ENCODE measurements at regions not wholly inside any gene's neighbourhood (a gene's known extent, or its start where the extent isn't known, plus 50 kb on each side); places are given as distances from the start of the nearest gene placed in this dataset.

DNA sequence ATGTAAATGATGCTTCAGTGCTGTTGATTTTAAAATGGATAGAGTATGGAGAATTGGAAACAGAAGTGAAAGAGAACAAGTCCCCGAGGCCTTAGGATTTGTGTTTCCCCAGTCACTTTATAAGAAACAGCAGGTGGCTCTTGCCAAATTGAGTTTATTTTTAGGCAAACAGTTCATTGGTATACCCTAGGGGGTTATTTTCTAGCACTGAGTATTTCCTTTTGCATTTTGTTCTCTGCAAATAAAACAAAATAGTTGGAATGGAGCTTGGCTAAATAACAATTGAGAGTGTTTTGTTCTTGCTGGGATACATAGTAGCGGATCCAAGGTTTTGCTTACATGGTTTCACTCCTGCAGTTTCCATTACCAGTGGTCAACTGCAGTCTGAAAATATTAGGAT, 591.1 kb upstream of the C16orf82 start:
- H3K79me2 ChIP-seq (ENCODE audit: low read length): no peaks in the 10 kb centered on the region
- no peaks in the 10 kb centered on the region for H4K20me1 ChIP-seq (ENCODE audit: insufficient read depth, low read length)
- no peak for TF ChIP-seq EZH2phosphoT487 (IDR thresholded peaks at IDR 0.05; ENCODE audit: low read depth)
- no peak for TF ChIP-seq CTCF (IDR thresholded peaks at IDR 0.05; ENCODE audit: low read depth, low read length)
- H3K4me2 ChIP-seq (ENCODE audit: low read length): no peak overlapping the region
- H3K36me3 ChIP-seq (replicated peaks; ENCODE audit: low read depth, low read length): no peaks in the 10 kb centered on the region
- H2AFZ ChIP-seq (ENCODE audit: low read depth, low read length): no peak overlapping the region
- no peaks in the 10 kb centered on the region for H3K4me1 ChIP-seq (ENCODE audit: low read length)
- no peaks in the 10 kb centered on the region for H3K9me3 ChIP-seq (ENCODE audit: insufficient read depth, low read length)
- H3K27ac ChIP-seq (ENCODE audit: low read length): no peak overlapping the region
- H3K4me3 ChIP-seq (ENCODE audit: low read length): no peak overlapping the region
- H3K27me3 ChIP-seq (ENCODE audit: low read depth, low read length): no peaks in the 10 kb centered on the region
- H3K9ac ChIP-seq (ENCODE audit: low read length): no peak overlapping the region

DNA sequence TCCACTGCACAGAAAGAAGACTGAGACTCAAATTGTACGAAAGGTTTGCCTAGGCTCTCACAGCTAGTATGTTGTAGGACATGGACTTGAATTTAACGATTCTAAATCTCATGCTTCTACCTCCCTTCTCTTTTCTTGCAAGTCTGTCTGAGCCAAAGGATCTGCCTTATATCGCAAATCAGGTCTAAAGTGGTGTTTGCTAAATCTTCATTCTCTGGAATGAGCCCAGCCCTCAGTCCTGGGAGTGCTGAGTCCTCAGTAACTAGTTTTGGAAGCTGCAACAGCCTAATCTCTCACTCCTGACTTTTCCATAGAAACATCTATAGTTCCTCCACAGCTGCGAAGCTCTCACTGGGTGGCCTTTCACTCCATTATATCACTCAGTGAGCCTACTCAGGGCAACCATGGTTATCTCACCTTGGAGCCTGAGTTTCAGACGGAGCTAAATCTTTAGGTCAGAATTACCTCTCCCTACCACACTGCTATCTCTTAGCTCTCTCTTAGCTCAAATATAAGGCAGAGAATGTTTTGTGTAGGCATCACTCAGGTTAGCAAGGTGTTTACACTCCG, 575.5 kb upstream of the C16orf82 start:
- no peak overlapping the region for H3K4me2 ChIP-seq (ENCODE audit: low read length)
- no peaks in the 10 kb centered on the region for H3K79me2 ChIP-seq (ENCODE audit: low read length)
- H4K20me1 ChIP-seq (ENCODE audit: insufficient read depth, low read length): no peaks in the 10 kb centered on the region
- no peaks in the 10 kb centered on the region for H3K9me3 ChIP-seq (ENCODE audit: insufficient read depth, low read length)
- H3K27ac ChIP-seq (ENCODE audit: low read length): no peak overlapping the region
- no peaks in the 10 kb centered on the region for H3K27me3 ChIP-seq (ENCODE audit: low read depth, low read length)
- no peak overlapping the region for H3K4me3 ChIP-seq (ENCODE audit: low read length)
- no peak for TF ChIP-seq CTCF (IDR thresholded peaks at IDR 0.05; ENCODE audit: low read depth, low read length)
- no peak for TF ChIP-seq EZH2phosphoT487 (IDR thresholded peaks at IDR 0.05; ENCODE audit: low read depth)
- H3K36me3 ChIP-seq (replicated peaks; ENCODE audit: low read depth, low read length): no peaks in the 10 kb centered on the region
- no peak overlapping the region for H2AFZ ChIP-seq (ENCODE audit: low read depth, low read length)
- H3K9ac ChIP-seq (ENCODE audit: low read length): no peak overlapping the region
- no peaks in the 10 kb centered on the region for H3K4me1 ChIP-seq (ENCODE audit: low read length)

DNA sequence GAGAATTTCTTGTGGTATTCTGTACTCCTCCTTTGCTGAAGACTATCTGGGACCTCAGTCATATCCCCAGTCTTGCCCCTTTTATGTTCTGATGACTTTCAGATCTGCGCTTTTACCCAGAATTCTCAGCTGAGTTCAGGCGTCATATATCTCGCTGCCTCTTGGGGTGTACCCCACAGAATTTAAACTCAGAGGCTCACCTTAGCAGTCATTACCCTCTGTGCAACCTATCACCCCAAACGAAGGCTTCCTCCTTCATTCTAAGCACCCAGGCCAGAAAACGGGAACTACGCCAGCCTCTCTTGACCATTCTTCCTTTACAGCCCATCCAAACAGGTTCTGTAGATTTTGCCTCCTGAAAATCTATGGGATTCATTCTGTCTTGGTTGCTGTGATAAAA, 574.8 kb upstream of the C16orf82 start:
- Histone ChIP-seq H3K4me1 (ENCODE audit: low read length) (no peaks in the 10 kb centered on the region), H3K27me3 (ENCODE audit: low read depth, low read length) (no peaks in the 10 kb centered on the region), H3K4me2 (ENCODE audit: low read length) (no peak overlapping the region), H3K27ac (ENCODE audit: low read length) (no peak overlapping the region), H3K4me3 (ENCODE audit: low read length) (no peak overlapping the region), H3K79me2 (ENCODE audit: low read length) (no peaks in the 10 kb centered on the region), H3K36me3 (replicated peaks; ENCODE audit: low read depth, low read length) (no peaks in the 10 kb centered on the region), H4K20me1 (ENCODE audit: insufficient read depth, low read length) (no peaks in the 10 kb centered on the region), H3K9ac (ENCODE audit: low read length) (no peak overlapping the region), H3K9me3 (ENCODE audit: insufficient read depth, low read length) (no peaks in the 10 kb centered on the region), H2AFZ (ENCODE audit: low read depth, low read length) (no peak overlapping the region)
- TF ChIP-seq EZH2phosphoT487 (IDR thresholded peaks at IDR 0.05; ENCODE audit: low read depth): no peak
- no peak for TF ChIP-seq CTCF (IDR thresholded peaks at IDR 0.05; ENCODE audit: low read depth, low read length)

GRCh38 chr16:26493751-26494150, 573.0 kb upstream of the C16orf82 start:
- Histone ChIP-seq H3K4me1 (ENCODE audit: low read length) (no peaks in the 10 kb centered on the region), H3K27ac (ENCODE audit: low read length) (no peak overlapping the region), H3K4me3 (ENCODE audit: low read length) (no peak overlapping the region), H3K79me2 (ENCODE audit: low read length) (no peaks in the 10 kb centered on the region), H2AFZ (ENCODE audit: low read depth, low read length) (no peak overlapping the region), H3K4me2 (ENCODE audit: low read length) (no peak overlapping the region), H4K20me1 (ENCODE audit: insufficient read depth, low read length) (no peaks in the 10 kb centered on the region), H3K36me3 (replicated peaks; ENCODE audit: low read depth, low read length) (no peaks in the 10 kb centered on the region), H3K27me3 (ENCODE audit: low read depth, low read length) (no peaks in the 10 kb centered on the region), H3K9me3 (ENCODE audit: insufficient read depth, low read length) (no peaks in the 10 kb centered on the region), H3K9ac (ENCODE audit: low read length) (no peak overlapping the region)
- TF ChIP-seq EZH2phosphoT487 (IDR thresholded peaks at IDR 0.05; ENCODE audit: low read depth): no peak
- TF ChIP-seq CTCF (IDR thresholded peaks at IDR 0.05; ENCODE audit: low read depth, low read length): no peak

All from OCI-LY3 (cell line).